ENCODE measurements at regions not wholly inside any gene's neighbourhood (a gene's known extent, or its start where the extent isn't known, plus 50 kb on each side); places are given as distances from the start of the nearest gene placed in this dataset.
A peak's percentile ranks its signal among the peaks of the same experiment; 100 is the strongest.

- DNase-seq, result no peak
Measured at GRCh38 chr2:198438331-198438730, 633.9 kb downstream of the PLCL1 start.

DNA sequence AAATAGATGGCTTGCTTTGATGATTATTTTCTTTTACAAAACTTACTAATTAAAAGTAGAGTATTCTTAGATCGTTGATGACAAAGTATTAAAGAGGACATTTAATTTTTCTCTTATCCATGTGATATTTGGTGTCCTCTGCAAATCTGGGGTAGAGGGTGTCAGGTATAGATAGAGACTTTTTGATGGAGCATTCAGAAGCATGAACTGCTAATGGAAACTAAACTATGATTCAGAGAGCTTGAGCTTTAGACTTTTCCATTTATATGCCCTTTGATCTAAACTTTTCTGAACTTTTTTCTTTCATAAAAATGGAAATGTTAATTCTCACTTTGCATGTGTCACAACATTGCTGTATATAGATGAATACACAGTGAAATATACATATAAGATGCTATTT is 619.7 kb downstream of the PLCL1 start:
- no peak for DNase-seq

- no peak for DNase-seq
Measured at GRCh38 chr2:198417836-198418235, 613.4 kb downstream of the PLCL1 start.

DNA sequence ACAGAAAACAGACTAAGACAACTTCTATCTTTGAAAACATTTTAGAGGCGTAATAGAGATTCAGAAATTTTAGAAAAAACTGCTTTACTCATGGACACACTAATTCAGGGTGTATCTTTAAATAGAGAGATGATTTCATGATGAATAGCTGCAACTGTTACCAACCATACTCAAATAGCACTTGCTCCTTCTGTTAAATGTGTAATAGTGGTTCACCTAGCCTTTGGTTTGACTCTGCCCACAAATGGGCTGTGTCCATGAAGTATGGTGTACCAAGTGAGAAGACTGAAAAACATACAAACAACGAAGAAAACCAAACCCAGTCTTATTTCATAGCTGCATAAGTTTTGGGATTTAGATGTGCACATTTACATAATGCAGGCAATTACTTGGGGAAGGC is 610.6 kb downstream of the PLCL1 start:
- DNase-seq, result no peak

DNA sequence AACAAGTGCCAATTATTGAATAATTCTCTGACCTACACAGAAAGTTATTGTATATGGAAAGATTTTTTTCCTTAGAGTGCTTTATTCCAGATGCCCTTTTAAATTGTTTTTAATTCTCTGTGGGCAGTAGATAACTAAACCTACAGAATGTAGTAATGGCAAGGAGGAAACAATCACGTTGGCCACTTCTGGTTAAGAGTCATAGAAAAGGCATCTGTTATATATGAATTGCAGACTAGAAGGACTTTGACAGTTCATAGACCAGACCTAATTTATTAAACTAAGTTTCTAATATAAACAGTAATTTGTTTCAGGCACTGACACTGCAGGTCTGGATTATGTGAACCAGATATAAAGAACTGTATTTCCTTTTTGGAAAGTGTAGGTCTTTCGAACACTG is 607.5 kb downstream of the PLCL1 start:
- DNase-seq, result no peak

DNA sequence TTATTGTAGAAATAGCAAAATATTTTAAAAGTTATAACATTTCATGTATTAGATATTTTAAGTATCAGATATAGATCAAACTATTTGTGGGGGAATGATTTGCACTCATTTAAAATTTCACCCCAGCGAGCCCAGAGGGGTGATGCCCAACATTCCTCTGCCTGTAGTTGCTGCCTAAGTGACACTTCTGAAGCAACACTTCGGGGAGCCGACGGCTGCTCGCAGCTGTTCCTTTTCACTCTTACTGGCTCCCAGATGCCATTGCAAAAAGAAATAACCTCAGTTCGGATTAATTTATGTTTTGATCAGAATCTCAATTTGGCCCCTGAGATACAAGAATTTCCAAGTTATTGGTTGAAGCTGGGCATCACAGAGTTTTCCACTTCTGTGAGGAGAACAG is 603.8 kb downstream of the PLCL1 start:
- DNase-seq, result no peak

GRCh38 chr2:198405311-198405710 is 600.9 kb downstream of the PLCL1 start:
- no peak for DNase-seq

GRCh38 chr2:198401644-198402043 is 597.3 kb downstream of the PLCL1 start:
- DNase-seq, result no peak

- DNase-seq, result no peak
Measured at GRCh38 chr2:198400999-198401398, 596.6 kb downstream of the PLCL1 start.

GRCh38 chr2:198394208-198394607 is 589.8 kb downstream of the PLCL1 start:
- DNase-seq, result no peak

GRCh38 chr2:198390670-198391069 is 586.3 kb downstream of the PLCL1 start:
- no peak for DNase-seq

DNA sequence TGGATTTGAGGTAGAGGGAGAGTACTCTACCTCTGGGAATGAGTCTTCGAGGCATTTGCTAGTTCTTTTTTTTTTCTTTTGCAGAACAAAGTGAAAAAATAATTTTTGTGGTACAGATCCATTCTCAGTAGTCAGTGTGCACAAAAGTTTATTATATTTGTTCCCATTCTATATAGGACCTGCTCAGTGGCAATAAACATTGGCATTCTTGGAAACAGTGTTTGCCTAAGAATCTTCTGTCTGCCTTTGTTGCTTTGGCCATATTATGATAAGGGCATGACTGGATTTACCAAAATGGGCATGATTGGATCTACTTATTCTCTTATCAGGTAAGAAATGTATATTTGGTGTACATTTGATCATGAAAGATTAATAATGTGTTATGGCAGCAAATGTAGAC is 583.3 kb downstream of the PLCL1 start:
- DNase-seq, result no peak

DNA sequence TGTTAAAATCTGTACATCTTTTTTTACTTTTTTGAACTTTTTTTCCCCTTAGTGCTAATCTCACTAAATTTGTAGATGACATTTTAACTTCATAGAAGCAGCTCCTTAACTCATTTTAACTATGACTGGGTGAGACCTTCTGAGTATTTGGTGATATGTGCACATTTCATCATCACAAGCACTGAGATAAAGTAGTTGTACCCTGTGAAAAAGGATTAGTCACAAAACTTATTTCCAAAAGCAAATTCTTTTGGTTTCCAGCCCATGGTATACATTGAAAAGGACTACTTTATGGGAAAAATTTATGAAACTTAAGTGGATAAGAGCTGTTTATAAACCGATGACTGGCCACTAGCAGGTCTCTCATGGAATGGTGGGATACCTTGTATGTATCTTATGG is 581.5 kb downstream of the PLCL1 start:
- DNase-seq, result no peak

DNA sequence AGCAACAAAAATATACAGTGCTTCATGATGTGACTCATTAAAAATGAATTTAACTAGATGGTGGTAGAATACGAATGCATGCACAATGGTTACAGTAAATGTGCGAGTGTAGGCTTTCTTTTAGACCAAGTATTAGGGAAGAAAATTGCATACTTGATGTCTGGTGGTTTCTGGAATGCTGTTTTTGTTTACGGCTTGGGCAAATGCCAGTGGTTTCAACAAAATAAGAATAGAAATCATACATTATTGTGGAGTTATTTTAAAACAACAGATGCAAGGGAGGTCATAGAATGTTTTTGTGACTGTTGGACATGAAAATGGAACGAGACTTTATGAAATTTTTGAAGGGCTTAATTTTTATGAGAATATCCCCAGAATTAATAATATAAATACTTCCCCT is 580.9 kb downstream of the PLCL1 start:
- DNase-seq, result no peak

- no peak for DNase-seq
Measured at GRCh38 chr2:198383392-198383791, 579.0 kb downstream of the PLCL1 start.

- DNase-seq, result peak in 4 of 58 donors; percentile 1 to 40 (median 16)
Measured at GRCh38 chr2:198382811-198383210, 578.4 kb downstream of the PLCL1 start.

GRCh38 chr2:198376677-198377076 is 572.3 kb downstream of the PLCL1 start:
- DNase-seq, result no peak

DNA sequence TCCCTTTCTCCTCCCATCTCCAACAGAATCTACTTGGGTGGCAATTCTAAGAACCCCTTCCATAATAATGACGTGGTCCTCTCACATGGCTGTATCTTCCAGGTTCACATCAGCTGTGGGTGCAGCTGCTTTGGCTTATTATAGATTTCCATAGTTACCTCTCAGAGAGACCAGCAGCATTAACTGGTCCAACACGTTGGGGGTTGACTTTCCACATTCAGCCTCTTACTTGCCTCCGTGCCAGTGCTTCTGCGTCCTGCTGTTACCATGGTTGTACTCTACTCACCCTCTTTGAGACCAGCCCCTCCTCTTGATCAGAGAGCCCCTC is 570.7 kb downstream of the PLCL1 start:
- DNase-seq, result peak in 1 of 58 donors; percentile 4

GRCh38 chr2:198374375-198375082 is 570.1 kb downstream of the PLCL1 start:
- DNase-seq, result peak in 26 of 58 donors; percentile 1 to 55 (median 12)

GRCh38 chr2:198371921-198372543 is 567.6 kb downstream of the PLCL1 start:
- peak in 1 of 58 donors; percentile 1 for DNase-seq

- DNase-seq, result no peak
Measured at GRCh38 chr2:198371329-198371728, 566.9 kb downstream of the PLCL1 start.

GRCh38 chr2:198368089-198368488 is 563.7 kb downstream of the PLCL1 start:
- DNase-seq, result no peak

DNA sequence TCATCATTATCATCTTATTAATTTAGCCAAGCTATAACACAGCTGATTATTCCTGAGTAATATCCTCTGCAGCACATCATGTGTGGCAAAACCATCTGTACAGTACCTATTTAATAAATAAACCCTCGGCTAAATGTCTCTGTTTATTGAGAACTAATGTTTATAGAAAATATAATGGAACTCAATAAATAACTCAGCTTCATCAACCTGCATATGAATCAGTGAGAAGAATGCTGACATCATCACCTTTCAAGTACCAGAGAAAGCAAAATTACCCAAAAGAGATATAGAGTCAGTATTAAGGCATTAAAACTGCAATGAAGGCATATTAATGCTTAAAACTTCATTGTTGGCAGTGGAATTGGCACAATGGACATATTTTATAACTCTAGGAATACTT is 558.3 kb downstream of the PLCL1 start:
- DNase-seq, result no peak

DNA sequence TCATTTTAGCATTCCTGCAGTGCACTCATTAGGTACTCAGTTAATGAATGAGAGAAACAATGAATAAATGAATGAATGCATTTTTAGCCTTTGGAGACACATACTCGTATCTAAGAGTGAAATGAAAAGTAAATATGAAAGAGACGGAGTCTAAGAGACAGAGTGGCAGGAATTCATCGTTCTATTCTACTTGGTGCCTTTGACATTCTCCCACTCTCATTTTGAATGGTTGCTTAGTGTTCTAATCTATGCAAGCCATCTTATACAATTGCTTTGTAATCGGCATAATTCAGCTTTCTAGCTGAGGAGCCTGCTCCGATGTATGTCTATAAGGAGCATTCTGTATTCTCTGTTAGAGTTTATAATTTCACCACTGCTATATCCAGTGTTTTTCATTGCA is 554.9 kb downstream of the PLCL1 start:
- no peak for DNase-seq
